GM19463 (cell line): ENCODE measurements at regions not wholly inside any gene's neighbourhood (a gene's known extent, or its start where the extent isn't known, plus 50 kb on each side); places are given as distances from the start of the nearest gene placed in this dataset.
A peak's percentile ranks its signal among the peaks of the same experiment; 100 is the strongest.
"Not testable (repeated sequence)": the region's sequence is repeated elsewhere in the genome, so short reads cannot be mapped to it uniquely, and the experiment has no call there.

ENCODE experiments used
- ATAC-seq: cut with Tn5 transposase; IDR thresholded peaks from one replicate; pipeline ENCODE4 v1.9.1; 2021; ENCODE audit warnings: mild to moderate bottlenecking, moderate library complexity; ENCODE audit not compliant: unreplicated experiment

DNA sequence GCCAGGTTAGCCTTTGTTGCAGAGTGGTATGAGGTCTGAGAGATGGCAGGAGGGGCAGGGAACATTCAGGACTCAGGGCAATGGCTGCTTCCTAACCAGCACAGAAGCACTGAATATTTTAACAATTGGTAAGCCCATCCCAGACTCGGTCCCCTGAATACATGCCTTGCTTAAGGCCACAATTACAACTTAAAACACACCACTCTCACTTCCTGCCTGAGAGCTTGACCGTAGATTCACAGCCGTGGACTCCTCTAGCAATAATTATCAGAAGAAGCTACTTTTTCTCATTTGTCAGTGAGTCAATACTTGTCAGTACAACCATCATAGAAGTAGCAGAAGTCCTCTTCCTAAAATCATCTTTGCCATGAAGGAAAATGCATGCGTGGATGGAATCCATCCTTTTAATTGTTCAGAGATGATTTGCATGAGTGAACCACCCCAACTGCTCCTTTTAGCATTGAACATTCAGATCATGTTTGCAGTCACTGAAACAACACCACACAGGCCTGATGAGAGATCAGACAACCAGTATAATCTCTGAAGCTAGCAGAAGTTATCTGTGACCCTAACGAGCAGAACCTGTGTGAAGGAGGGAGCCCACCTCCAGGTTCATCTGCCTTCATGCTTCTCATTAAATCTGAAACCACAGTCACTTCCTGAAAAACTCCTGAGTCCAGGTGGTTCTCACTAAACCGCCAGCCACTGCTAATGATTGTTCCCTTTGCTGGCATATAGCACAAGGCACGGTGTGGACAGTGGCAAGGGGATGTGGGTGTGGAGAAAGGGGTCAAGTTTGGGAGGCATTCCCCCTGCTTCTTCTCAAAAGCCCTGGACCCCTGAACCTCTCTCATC, 333.9 kb upstream of the CNR1 start:
- peak; percentile 59 for ATAC-seq

DNA sequence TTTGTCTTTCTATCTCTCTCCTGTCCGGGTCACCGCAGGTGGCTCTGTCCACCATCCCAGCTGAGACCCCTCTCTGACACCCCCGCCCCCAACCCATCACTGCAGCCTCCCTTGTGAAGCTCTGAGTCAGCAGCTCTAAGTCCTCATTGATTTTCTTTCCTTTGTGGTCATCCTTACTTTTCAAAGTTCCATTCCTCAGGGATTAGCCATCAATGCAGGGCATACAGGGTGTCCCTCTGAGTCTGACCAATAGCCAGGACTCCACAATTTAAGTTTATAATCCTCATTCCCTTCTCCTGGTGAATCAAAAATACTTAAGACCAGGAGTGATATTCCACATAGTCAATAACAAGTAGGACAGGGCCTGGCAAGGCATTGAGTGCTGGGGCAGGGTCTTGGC, 333.3 kb upstream of the CNR1 start:
- ATAC-seq = no peak

DNA sequence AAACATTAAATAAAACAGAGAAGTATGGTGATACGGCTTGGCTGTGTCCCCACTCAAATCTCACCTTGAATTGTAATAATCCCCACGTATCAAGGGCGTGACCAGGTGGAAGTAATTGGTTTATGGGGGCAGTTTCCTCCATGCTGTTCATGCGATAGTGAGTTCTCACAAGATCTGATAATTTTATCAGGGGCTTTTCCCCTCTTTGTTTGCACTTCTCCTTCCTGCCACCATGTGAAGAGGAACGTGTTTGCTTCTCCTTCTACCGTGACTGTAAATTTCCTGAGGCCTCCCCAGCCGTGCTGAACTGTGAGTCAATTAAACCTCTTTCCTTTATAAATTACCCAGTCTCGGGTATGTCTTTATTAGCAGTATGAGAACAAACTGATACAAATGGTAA, 331.3 kb upstream of the CNR1 start:
- ATAC-seq = not testable (repeated sequence)

DNA sequence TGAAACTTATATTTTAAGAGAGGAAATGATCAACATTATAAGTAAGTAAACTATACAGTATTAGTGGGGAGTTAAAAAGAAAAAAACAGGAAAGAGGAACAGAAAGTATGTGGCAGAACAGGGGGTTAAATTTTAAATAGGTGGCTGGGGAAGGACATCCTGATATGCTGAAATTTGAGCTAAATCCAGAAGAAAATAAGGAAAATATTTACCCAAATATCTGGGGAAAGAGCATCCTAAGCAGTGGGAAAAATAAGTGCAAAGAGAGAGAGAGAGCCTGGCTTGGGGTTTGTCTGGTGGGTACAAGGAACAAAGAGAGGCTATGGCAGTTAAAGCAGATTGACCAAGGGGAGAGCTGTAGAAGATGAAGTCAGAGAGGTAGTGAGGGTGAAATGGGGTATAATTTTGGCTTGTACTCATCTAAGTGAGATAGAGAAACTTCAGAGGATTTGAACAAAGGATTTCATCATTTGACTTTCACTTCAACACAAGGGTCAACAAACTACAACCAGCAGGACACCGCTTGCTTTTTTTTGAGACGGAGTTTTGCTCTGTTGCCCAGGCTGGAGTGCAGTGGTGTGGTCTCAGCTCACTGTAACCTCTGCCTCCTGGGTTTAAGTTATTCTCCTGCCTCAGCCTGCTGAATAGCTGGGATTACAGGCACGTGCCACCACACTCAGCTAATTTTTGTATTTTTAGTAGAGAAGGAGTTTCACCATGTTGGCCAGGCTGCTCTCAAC, 328.4 kb upstream of the CNR1 start:
- peak; percentile 61 for ATAC-seq

DNA sequence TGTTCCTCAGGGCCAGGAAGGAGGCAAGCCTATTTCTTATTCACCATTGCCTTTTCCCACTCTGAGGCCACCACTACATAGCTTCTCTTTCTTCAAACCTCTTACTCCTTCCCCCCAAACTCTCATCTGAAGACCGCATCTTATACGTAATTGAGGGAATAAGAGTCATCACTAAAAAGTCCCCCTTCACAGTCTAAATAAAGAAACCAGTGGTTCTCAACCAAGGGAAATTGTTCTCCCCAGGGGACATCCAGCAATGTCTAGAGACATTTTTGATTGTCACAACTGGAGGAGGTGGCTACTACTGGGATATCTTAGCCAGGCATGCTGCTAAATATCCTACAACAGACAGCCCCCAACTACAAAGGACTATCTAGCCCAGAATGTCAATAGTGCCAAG, 327.6 kb upstream of the CNR1 start:
- peak; percentile 38 for ATAC-seq

DNA sequence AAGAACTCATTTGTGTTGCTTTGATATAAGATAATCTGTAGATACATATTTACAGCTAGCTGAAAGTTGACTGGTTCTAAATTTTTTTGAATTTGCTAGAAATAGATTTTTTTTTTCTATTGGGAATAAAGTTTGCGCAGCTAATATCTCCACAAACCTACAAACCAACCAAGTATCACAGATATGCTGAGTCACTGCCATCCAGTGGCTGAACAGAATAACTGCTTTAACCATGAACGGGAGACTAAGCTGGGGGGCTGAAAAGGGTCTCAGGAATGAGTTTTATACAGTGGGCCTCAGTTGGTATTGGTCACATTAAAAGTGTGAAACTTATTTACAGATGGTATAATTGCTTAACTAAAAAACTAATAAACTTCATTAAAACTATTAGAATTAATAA, 326.7 kb upstream of the CNR1 start:
- ATAC-seq = no peak

DNA sequence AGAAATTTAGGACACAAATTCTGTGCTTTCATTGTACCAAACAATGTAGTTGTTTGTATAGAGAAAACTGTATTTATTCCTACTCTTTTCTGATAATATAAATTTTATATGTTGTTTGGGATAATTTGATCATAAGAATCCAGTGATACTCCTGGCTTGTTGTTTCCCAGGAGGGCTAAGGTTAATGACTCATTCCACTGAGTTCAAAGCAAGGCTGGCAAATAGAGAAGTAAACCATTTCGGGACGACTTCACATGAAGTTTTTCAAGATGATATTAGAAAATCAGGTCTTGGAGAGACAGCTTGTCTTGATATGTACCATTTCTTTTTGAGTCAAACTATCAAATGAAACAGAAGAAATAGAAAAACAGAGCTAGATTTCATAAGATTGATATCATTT, 326.1 kb upstream of the CNR1 start:
- ATAC-seq = no peak

DNA sequence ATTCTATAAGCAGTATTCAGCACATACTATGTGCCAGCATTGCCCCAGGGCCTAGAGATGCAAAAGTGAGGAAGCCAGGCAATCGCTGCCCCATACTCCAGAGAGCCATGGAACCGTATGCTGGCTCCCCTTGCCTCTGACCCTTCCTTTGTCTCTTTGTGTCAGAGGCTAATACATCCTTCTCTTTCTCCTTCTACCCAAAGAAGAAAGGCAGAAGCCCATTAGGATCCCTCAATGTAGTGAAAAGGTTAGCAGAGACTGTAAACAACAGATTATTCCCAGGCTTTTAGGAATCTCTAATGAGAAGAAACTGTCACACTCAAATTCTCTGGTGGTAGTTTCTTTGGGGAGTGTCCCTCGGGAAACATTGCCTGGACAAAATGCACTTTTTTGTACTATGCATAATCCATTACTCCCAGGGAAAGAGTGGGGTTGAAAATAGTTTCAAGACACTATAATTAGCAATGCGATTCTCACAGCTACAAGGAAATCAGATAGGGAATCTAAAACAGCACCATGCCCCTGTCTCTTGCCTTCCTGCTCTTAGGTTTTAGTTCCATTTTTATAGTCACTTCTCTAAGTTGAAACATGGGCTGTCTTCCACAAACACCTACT, 325.2 kb upstream of the CNR1 start:
- ATAC-seq = no peak

DNA sequence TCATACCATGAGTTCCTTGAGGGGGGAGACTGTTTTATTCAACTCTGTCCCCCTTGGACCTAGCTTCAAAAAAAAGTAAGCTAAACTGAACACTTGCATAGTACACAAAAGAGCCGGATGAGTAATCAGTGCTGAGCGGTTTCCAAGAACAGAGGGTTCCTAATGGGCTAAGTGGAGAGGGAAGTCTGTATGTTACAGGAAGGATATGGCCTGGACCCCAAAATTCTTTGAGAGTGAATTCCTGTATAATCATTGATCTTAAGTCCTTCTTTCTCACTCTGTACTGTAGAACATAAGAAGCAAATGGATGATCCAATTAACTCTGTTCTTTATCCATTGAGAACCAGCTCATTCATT, 324.7 kb upstream of the CNR1 start:
- no peak for ATAC-seq

DNA sequence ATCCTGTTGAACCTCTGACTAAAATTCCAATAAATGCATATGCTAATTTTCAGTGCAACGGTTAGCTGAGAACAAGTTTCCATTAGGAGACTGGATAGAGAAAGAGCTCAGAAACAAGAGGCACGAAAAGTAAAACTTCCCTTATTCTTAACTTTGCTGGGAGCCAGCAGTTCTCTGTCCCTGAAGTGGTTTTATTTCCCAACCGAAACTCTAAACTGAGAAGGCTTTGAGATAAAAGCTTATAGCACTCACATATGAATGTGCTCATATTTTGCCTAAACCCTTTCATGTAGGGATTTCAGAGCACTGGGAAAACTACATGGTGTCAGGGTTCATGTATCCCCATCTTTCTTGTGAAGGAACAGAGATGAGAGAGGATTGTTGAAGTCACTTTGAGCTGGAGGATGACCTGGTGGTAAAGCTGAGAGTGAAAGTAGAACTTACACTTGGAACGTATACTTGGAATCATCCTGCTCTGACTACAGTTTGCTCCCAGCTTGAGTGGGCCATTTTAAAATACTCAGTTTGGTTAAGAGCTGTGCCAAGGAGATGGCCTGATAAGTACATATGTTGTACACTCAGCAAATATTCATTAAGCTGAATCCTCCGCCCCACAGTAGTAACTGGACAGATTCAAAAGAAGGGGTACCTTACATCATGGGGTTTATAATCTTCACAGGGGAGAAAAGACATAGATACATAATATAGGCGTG, 324.2 kb upstream of the CNR1 start:
- ATAC-seq = no peak

DNA sequence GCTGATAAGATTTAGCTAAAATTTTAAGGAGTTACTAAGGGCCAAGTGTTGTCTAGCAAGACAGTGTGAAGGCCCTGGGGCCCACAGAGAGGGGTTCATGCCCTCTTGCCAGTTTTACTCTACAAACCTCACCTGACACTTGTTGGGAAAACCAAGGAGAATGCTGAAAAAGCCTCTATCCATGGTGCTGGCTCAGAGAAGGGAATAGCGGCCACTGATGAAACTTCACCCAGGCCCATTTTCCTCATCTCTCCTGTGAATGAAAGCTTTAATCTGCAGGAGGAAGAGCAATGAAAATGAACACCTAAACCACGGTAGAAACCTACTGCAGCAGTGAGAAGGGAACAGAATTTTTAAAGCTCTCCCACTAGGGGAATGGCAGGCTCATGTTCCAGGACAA, 317.3 kb upstream of the CNR1 start:
- ATAC-seq = no peak

DNA sequence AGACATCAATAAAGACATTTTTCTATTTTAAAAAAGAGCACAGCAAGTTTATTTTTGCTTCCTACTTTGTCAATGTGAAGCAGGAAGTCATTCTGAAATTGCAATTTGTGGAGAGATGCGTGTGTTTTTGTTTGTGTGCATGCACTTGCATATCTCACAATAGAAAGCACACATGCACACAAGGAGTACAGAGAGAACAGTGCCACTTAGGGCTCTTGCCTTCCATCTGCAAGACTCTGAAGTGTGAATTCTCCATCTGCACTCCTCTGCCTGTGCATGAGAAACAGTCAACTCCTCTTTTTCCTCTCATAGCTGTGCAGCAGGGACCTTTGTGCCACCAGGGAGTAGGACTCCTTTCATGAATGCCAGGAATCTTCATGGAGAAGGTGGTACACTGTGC, 316.3 kb upstream of the CNR1 start:
- ATAC-seq = no peak

DNA sequence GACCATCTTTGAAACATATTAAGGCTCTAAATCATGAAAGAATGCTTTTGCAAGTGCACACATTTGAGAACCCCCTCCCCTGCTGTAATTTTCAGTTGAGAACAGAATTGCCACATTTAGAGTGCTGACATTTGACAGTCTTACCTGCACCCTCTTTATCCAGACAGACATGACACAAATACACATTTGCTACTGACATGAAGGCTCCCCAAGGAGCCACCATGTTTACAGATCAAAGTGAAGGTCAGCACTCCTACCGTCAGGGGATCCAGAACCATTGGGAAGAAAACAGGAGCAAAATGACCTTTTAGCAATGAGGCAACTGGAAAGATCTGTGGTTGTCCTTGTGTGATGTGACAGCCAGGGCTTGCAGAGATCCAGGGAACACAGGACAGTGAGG, 315.4 kb upstream of the CNR1 start:
- ATAC-seq = no peak

DNA sequence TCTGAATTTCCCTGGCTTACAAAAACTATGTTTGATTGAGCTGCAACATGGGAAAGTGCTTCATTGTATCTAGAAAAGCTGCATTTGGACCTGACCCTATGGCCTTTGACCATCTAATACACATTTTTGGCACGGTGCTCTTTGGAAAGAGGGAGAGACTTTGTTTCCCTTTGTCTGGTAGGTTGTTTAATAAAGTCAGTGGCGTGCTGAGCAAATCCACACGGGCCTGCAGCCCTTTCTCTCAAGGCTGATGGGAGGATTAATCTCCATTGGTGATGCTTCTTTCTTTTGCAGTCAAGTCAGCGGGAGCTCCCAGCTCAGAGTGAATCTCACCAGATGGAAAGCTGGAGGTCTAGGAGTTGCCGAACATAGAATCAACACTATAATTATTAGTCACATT, 314.7 kb upstream of the CNR1 start:
- ATAC-seq = no peak

DNA sequence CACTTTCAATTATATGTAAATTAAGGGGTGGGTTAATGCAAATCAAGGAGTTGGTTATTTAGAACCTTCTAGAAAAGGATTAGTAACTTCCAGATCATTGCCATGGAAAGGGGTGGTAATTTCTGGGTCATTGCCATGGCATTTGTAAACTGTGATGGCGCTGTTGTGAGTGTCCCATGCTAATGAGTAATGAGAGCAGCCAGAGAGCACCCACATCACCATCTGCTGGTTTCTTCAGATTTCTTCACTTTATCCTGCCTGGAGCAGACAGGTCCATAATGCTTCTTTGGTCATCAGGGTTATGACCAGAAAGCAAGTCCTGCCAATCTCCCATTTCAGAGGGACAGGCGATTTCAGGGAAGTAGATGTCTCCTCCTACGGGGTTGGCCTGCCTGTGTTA, 311.3 kb upstream of the CNR1 start:
- ATAC-seq = no peak

DNA sequence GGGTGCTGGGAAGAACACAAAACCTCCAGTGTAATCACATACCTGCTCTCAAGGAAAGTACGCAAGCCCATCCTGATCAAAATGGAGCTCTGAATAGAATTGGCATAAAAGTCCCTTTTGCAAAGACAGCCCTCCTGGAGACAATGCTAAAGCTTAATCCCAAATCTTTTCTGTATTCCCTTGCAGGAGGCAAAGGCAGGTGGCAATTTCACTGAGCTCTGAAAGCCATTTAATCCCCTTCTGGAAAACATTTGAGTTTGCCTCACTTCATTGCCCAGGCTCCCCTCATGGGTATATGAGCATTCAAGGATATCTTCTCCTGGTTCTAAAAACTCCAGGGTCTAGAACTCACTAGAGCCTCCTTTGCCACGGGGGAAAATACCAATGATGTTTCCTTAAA, 310.2 kb upstream of the CNR1 start:
- no peak for ATAC-seq

DNA sequence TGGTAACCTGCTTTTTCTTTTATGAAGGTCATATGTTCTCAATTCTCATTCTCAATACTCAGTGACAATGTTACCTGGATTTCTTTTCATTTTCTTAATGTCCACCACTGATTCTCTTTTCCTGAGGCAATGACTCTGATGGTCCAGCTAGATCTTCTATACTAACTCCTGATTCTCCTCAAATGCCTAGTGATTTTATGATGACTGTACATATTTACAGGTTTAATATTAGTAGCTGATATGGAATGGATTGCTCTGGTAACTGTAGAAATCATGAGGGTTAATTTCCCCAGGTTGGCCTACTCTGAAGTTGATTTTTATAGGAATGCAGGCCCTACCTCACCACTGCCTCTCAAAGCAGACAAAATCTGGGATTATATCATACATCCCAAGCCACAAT, 308.6 kb upstream of the CNR1 start:
- ATAC-seq = no peak

DNA sequence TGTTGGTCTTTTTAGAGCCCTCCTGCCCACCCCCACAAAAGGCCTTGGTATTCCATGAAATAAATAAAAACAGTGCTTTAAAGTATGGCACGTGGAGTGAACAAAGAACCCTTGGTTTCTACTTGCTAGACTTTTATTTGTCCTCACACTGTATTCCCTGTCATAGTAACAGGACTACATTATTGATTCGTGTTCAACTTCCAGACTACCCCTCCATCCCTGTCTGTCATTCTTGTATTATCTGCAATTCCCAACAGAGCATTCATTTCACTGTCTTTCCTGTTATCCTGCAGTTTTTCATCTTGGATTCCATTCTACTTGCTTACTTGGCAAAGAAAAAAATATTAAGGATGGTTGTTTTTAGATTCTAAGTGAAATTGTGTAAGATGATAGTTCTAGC, 307.4 kb upstream of the CNR1 start:
- no peak for ATAC-seq

DNA sequence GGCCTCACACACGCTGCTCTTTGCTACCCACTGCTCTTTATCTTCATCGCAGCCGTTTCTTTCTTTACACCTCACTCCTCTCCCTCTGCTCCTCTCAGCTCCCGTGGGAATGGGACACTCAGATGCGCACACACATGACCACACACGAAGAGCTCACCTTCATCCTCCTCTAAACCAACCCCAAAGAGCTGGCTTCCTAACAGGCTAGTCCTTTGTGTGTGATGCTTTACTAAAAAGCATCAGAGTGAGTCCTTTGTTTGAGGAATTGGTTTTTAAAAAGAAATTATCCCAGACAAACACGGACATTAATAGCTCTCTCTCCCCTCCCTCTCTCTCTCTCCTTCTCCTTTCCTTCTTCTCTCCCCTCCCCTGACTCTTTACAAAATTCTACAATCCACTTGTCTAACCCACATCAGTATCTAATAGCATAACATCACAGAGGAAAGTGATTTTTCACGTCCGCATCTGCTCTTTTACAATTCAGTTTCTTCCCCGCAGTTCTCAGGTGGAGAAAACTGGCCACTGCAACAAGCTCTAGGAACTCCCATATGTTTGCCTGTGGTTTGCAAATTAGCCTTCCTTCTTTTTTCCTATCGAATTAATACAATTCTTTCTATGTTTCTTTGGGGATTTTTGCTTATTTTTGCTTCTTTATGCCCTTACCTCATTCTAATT, 306.8 kb upstream of the CNR1 start:
- ATAC-seq = no peak

DNA sequence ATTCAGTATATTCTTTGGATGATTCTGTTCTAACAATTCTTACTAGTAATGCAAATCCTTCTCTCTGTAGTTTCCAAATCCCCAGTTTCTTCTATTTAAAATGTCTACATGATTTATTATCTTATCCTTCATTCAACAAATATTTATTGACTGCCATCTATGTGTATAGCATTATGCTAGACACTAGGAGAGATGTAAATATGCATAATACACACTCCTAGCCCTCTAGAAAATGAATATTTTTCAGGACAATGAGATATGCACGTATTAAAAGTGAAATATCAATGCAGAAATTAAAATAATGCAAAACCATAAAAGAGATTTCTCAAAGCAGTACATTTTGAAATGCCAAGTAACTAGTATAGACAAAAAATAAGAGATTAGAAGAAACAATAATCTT, 293.5 kb upstream of the CNR1 start:
- no peak for ATAC-seq

DNA sequence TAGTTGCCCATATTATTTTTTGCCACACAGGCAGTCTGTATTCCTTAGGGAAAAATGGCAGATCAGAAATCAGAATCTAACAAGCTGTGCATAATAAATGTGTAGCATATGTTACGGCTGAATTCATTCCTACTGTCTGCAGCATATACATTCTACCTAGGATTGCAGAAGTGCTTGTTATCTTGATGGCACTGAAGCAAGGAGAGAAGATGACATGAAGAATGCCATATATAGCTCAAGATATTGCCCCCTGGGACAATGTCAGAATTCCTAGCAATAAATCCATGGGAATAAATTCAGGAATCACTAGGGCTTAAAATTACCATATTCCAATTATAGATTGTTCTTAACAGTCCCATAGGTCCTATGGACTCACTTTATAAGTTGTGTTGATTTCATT, 293.0 kb upstream of the CNR1 start:
- no peak for ATAC-seq
